HG03196 (cell line): ENCODE measurements at regions not wholly inside any gene's neighbourhood (a gene's known extent, or its start where the extent isn't known, plus 50 kb on each side); places are given as distances from the start of the nearest gene placed in this dataset.

ENCODE experiments used
- ATAC-seq: cut with Tn5 transposase; IDR thresholded peaks from one replicate; pipeline ENCODE4 v1.9.1; 2021; ENCODE audit not compliant: unreplicated experiment

DNA sequence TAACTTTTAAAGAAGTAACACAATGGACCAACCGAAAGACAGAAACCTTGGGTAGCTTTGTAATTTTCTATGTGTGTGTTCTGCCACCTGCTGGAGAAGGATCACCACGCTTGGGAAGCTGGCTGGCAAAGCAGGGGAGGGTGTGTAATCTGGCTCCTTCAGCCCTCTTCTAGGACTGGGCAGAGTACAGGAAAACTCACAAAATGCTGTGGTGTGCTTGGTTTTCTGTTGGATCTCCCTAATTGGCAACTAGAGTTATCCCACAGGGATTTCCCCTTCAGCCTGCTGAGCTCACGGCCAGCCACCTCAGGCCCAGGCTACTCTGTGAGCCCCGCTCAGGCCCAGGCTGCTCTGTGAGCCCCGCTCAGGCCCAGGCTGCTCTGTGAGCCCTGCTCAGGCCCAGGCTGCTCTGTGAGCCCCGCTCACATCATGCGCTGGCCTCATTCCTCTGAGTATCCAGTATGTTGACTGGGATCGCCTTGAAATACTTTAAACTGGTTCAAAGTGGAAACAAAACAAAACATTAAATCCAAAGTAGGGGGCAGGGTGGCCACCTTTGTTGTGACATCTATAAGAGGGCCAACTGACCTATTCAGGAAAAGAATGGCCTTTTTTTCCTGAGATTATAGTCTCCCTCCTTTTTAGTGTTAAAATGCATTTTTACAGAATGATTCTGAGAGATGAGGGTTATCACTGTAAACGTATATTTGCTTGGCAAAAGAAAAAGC is 52.0 kb upstream of the RNU6-8 start:
- peak; percentile 48 for ATAC-seq

DNA sequence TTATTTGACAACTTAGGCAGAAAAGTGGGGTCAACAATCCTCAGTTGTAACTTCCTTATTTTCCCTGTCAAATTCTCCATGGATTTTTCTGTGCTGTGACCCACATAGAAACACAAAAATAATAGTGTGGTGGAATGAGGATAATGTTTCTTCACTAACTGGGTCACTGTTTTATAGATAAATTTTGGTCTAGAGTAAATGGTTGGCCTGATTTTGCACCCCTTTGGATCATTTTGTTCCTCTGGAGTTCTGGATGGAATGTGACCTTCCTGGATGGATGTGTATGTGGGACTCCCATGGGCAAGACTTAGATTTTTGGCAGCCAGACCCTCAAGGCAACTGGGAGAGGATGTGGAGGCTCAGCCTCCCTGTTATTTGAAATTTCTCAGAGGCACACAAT is 52.7 kb upstream of the RNU6-8 start:
- ATAC-seq, result no peak

DNA sequence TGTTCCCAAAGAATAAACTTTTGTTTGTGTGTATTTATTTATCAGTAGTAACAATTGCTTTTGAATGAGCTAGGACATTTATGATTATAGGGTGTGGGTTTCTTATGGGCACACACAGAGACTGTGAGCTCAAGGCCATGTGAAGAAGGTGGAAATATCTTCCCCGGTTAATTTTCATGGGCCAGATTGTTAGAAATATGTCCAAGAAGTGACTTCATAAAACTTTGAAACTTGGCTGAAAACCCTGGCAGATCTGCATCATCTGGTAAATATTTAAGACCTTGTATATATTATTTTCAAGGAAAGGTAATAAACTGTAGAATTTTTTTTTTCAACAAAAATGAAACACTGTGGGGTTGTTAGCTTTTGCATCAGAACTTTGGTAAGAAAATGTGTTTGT is 53.5 kb upstream of the RNU6-8 start:
- no peak for ATAC-seq

DNA sequence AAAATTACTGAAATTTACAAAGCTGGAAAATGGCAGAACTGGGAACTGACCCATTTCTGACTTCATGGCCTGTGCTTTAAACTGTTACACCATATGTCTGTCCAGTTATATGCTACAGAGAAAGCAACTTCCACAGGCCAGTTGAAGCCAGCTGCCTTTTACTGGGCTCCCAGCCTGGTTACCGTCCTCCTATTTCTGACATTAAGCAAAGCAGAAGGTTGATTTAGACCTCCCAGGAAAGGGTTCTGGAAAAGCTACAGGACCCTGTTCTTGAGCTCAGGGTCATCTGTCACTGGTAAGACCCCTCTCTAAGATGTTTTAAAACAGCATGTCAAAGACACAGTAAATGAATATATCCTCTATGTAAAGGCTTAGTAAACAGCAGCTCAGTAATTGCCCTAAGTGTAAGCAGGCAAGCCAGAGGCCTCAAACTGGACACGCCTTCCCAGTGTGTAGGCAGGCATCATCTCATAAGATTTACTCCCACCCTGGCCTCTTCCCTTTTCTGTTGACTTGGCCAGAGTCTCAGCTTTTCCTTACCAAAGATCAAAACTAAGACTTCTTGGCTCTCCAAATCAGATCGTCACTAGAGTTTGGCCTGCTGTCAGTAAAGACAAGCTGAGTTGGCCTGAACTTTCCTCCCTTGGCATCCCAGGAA is 55.4 kb upstream of the RNU6-8 start:
- no peak for ATAC-seq

DNA sequence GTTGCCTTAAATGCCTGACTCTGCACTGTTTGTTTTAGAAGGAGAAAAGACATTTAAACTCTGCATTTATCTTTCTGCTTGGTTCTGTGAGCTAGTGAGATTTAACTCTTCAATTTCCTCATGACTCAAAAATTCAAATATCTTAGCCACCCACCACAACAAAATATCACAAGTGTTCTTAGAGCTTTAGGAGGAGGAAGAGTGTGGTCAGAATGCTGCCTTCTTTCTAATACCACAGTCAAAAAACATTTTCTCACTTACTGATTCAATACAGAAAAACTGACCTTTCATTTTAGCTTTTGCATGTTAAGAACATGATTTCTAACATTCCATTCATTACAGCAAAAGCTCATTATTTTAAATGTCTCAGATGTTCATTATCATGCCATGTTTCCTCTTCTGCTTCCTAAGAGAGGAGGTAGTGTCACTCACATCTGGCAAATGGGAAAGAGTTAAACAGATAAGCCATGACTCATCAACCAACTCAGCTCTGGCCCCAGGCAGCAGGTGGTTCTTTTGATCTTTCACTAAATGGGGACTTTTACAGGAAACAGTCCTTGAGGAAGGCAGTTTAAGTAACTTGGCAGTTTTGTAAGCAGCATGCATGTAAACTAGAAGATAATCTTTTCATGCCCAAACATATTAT is 56.4 kb upstream of the RNU6-8 start:
- ATAC-seq, result peak; percentile 87

DNA sequence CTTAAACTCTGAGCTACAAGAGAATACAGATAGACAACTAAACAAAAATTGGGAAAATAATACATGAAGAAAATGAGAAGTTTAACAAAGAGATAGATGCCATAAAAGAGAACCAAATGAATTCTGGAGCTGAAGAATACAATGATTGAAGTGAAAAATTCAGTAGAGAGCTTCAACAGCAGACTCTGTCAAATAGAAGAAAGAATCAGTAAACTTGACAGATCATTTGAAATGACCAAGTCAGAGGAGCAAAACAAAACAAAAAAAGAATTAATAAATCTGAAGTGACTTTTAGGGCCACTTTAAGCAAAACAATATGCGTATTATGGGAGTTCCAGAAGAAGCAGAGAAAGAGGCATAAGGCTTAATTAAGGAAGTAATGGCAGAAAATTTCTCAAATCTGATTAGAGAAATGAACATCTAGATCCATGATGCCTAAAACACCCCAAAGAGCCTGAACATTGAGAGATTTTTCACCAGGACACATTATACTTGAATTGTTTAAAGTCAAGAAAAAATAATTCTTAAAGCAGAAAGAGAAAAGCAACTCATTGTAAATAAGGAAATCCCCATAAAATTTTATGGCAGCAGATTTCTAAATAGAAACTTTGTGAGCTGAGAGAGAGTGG is 61.0 kb upstream of the RNU6-8 start:
- no peak for ATAC-seq

DNA sequence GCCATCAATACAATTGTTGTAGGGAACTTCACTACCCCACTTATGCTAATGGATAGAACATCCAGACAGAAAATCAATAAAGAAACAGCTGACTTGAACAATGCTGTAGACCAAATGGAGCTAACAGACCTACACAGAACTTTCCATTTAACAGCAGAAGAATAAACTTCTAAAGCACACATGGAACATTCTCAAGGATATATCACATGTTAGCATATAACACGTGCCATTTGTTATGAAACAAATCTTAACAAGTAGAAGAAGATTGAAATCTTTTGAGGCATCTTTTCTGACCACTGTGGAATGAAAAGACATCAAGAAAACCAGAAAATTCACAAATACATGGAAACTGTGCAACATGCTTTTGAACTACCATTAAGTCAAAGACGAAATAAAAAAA is 62.5 kb upstream of the RNU6-8 start:
- no peak for ATAC-seq

DNA sequence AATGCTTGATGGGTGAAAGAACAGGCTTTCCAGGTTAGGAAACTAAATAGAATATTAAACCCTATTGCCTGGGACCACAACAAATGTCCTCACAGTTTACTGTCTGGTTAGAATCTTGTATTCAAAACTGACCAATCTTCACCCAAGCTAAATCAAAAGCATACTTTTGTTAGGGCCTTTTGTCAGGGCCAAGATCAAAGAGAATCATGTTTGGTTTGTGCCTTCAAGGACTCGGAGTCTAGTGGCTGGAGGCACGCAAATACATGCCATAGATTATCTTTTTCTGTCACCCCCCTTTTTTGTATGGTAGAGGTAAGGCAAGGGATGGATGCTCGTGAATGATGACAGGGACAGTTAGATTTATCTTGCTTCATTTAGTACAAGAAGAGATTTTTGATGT is 51.1 kb upstream of the AKAP6 start:
- ATAC-seq, result no peak
